GM18502 (cell line): ENCODE measurements at regions not wholly inside any gene's neighbourhood (a gene's known extent, or its start where the extent isn't known, plus 50 kb on each side); places are given as distances from the start of the nearest gene placed in this dataset.
"Not testable (repeated sequence)": the region's sequence is repeated elsewhere in the genome, so short reads cannot be mapped to it uniquely, and the experiment has no call there.

Source experiments
- ATAC-seq: cut with Tn5 transposase; IDR thresholded peaks from one replicate; pipeline ENCODE4 v1.9.1; 2021; ENCODE audit warnings: mild to moderate bottlenecking; ENCODE audit not compliant: unreplicated experiment, poor library complexity

- no peak for ATAC-seq
Observed at GRCh38 chr4:38275331-38276100, 315.3 kb downstream of the PTTG2 start.

GRCh38 chr4:38278255-38278654 lies 318.1 kb downstream of the PTTG2 start:
- ATAC-seq: no peak

- no peak for ATAC-seq
Observed at GRCh38 chr4:38279077-38279476, 318.9 kb downstream of the PTTG2 start.

- ATAC-seq: no peak
Observed at GRCh38 chr4:38279650-38280322, 319.6 kb downstream of the PTTG2 start.

- no peak for ATAC-seq
Observed at GRCh38 chr4:38280323-38280706, 320.1 kb downstream of the PTTG2 start.

GRCh38 chr4:38281371-38282071 lies 321.3 kb downstream of the PTTG2 start:
- ATAC-seq: no peak

GRCh38 chr4:38283724-38284123 lies 323.5 kb downstream of the PTTG2 start:
- ATAC-seq: no peak

GRCh38 chr4:38284294-38285030 lies 324.3 kb downstream of the PTTG2 start:
- ATAC-seq: no peak

- no peak for ATAC-seq
Observed at GRCh38 chr4:38287101-38287851, 327.1 kb downstream of the PTTG2 start.

- ATAC-seq: no peak
Observed at GRCh38 chr4:38289553-38289952, 329.4 kb downstream of the PTTG2 start.

- no peak for ATAC-seq
Observed at GRCh38 chr4:38290366-38290765, 330.2 kb downstream of the PTTG2 start.

GRCh38 chr4:38290914-38291313 lies 330.7 kb downstream of the PTTG2 start:
- no peak for ATAC-seq

- ATAC-seq: no peak
Observed at GRCh38 chr4:38292529-38292928, 332.3 kb downstream of the PTTG2 start.

GRCh38 chr4:38294238-38294637 lies 334.0 kb downstream of the PTTG2 start:
- ATAC-seq: no peak

- ATAC-seq: no peak
Observed at GRCh38 chr4:38297061-38297460, 336.9 kb downstream of the PTTG2 start.

- ATAC-seq: no peak
Observed at GRCh38 chr4:38298868-38299713, 338.9 kb downstream of the PTTG2 start.

GRCh38 chr4:38302910-38303309 lies 342.7 kb downstream of the PTTG2 start:
- ATAC-seq: no peak

GRCh38 chr4:38304460-38304859 lies 344.3 kb downstream of the PTTG2 start:
- not testable (repeated sequence) for ATAC-seq

- peak; percentile 62 for ATAC-seq
Observed at GRCh38 chr4:38306482-38307071, 346.4 kb downstream of the PTTG2 start.
